GM12878 (cell line): ENCODE measurements at regions not wholly inside any gene's neighbourhood (a gene's known extent, or its start where the extent isn't known, plus 50 kb on each side); places are given as distances from the start of the nearest gene placed in this dataset.

Experiments used
- ATAC-seq: fragments of 200-7000 bp; cut with Tn5 transposase; 3 replicates; pipeline ENCODE4 v1.9.1; 2020; ENCODE audit warnings: mild to moderate bottlenecking, moderate library complexity
- BruUV-seq: library from RNA; stranded (reverse); fragments of 400-500 nt; replicated peaks from 2 replicates; lab custom pipeline; 2021; lab: Mats Ljungman, UMichigan
- CTCF ChIA-PET: fragments of 300-600 bp; sonication (Branson Sonifier 250); formaldehyde crosslinking; extraction: SDS; loops from one replicate; lab custom pipeline; 2021; ENCODE audit warnings: inconsistent platforms; lab: Yijun Ruan, JAX
- POLR2A ChIA-PET: fragments of 350-600 bp; formaldehyde crosslinking; extraction: SDS; loops from one replicate; lab custom pipeline; 2021; ENCODE audit warnings: inconsistent platforms; lab: Charles Lee
- RAD21 ChIA-PET: fragments of 300-600 bp; sonication (Branson Sonifier 250); formaldehyde crosslinking; loops from one replicate; lab custom pipeline; 2023; ENCODE audit warnings: antibody characterized with exemption; ENCODE audit not compliant: unreplicated experiment; lab: Charles Lee
- SMC1A ChIA-PET: fragments of 300-600 bp; sonication (Branson Sonifier 250); formaldehyde crosslinking; loops from one replicate; lab custom pipeline; 2023; ENCODE audit not compliant: unreplicated experiment, uncharacterized antibody; lab: Charles Lee
- DNase-seq: peaks from one replicate; pipeline ENCODE4 v3.0.0-alpha.2; 2011; ENCODE audit warnings: low read depth, low spot score
- FAIRE-seq: peaks from 3 replicates; lab custom pipeline; 2011; peaks lifted over from hg19 to GRCh38; lab: Jason Lieb, UNC
- H2AFZ ChIP-seq: 2 replicates; pipeline ENCODE4 v1.6.0; 2011; ENCODE audit warnings: low read depth, low read length, control low read depth; ENCODE audit not compliant: control insufficient read depth
- H3K27ac ChIP-seq: 2 replicates; pipeline ENCODE4 v1.5.1; 2011; ENCODE audit warnings: control low read depth; ENCODE audit not compliant: control insufficient read depth, insufficient read depth
- H3K27me3 ChIP-seq, 2 experiments: replicated peaks in 1 of 2; 2 replicates each; pipeline versions ENCODE4 v1.6.0 to v1.6.1; 2011; ENCODE audit warnings: low read length in 1 of 2; ENCODE audit not compliant: control insufficient read depth in 2 of 2, insufficient read depth in 2 of 2
- H3K36me3 ChIP-seq, 2 experiments: 2 replicates each; pipeline ENCODE4 v1.5.1; 2011; ENCODE audit warnings: low read length in 1 of 2; ENCODE audit not compliant: control insufficient read depth in 2 of 2, insufficient read depth in 2 of 2
- H3K4me1 ChIP-seq: 2 replicates; pipeline ENCODE4 v1.6.1; 2011; ENCODE audit warnings: mild to moderate bottlenecking, low read length, moderate library complexity, mixed read lengths; ENCODE audit not compliant: control insufficient read depth, insufficient read depth
- H3K4me2 ChIP-seq: 2 replicates; pipeline ENCODE4 v1.6.0; 2011; ENCODE audit warnings: control low read depth; ENCODE audit not compliant: control insufficient read depth, insufficient read depth
- H3K4me3 ChIP-seq: fragments of 200-600 bp; sonication (generic); 2 replicates; pipeline ENCODE4 v1.5.1; 2016
- H3K79me2 ChIP-seq: 2 replicates; pipeline ENCODE4 v1.6.0; 2011; ENCODE audit warnings: low read length; ENCODE audit not compliant: control insufficient read depth, insufficient read depth
- H3K9ac ChIP-seq: 2 replicates; pipeline ENCODE4 v1.8.0; 2011; ENCODE audit warnings: low read length, control low read depth, mixed read lengths; ENCODE audit not compliant: control insufficient read depth, insufficient read depth
- H3K9me3 ChIP-seq: replicated peaks from 3 replicates; pipeline ENCODE4 v1.5.1; 2011; ENCODE audit warnings: mild to moderate bottlenecking, low read length; ENCODE audit not compliant: control insufficient read depth, insufficient read depth
- H4K20me1 ChIP-seq: 2 replicates; pipeline ENCODE4 v1.6.0; 2011; ENCODE audit not compliant: control insufficient read depth, insufficient read depth
- CBX5 ChIP-seq: sonication (generic); IDR thresholded peaks from 2 replicates; pipeline ENCODE4 v1.6.1; 2016; ENCODE audit warnings: low read depth, moderate library complexity, mild to moderate bottlenecking, inconsistent platforms
- CHD2 ChIP-seq: IDR thresholded peaks from 2 replicates; pipeline ENCODE4 v1.6.1; 2011; ENCODE audit warnings: low read depth, low read length, improper control_type of control experiment, borderline replicate concordance
- ETV6 ChIP-seq, 2 experiments: fragments of 450-650 bp in 1 of 2; IDR thresholded peaks in 1 of 2; conservative IDR thresholded peaks in 1 of 2; 2 replicates each; pipeline ENCODE4 v1.6.1; 2014; ENCODE audit warnings: antibody characterized with exemption in 1 of 2, borderline replicate concordance in 1 of 2, low read depth in 1 of 2, mild to moderate bottlenecking in 1 of 2, moderate library complexity in 1 of 2
- GATAD2B ChIP-seq: fragments of 450-650 bp; conservative IDR thresholded peaks from 2 replicates; pipeline ENCODE4 v1.6.1; 2017; ENCODE audit warnings: low read depth, mild to moderate bottlenecking, moderate library complexity
- KLF5 ChIP-seq: fragments of 450-650 bp; IDR thresholded peaks from 2 replicates; pipeline ENCODE4 v1.6.1; 2014; ENCODE audit warnings: mild to moderate bottlenecking; ENCODE audit not compliant: partially characterized antibody
- NFYB ChIP-seq: IDR thresholded peaks from 2 replicates; pipeline ENCODE4 v1.6.1; 2011; ENCODE audit warnings: low read depth, mild to moderate bottlenecking, low read length, improper control_type of control experiment, moderate library complexity; ENCODE audit not compliant: insufficient read depth
- SIN3A ChIP-seq: IDR thresholded peaks from 2 replicates; pipeline ENCODE4 v1.6.1; 2012; ENCODE audit warnings: low read depth, low read length, improper control_type of control experiment
- SMAD5 ChIP-seq: IDR thresholded peaks from 2 replicates; pipeline ENCODE4 v1.6.1; 2016; ENCODE audit warnings: antibody characterized with exemption, low read depth
- TCF12 ChIP-seq: IDR thresholded peaks from 2 replicates; pipeline ENCODE4 v1.6.1; 2011; ENCODE audit warnings: low read depth, mild to moderate bottlenecking, low read length
- ZNF592 ChIP-seq: fragments of 450-650 bp; IDR thresholded peaks from 2 replicates; pipeline ENCODE4 v1.6.1; 2017; ENCODE audit warnings: mild to moderate bottlenecking, moderate library complexity
- ZZZ3 ChIP-seq: IDR thresholded peaks from 2 replicates; pipeline ENCODE4 v1.6.1; 2011; ENCODE audit warnings: low read depth; ENCODE audit not compliant: control insufficient read depth, insufficient read length
- WGBS: methylation state at CpG from one replicate; pipeline ENCODE4 v1.1.6; 2016; ENCODE audit warnings: low lambda C conversion rate; ENCODE audit not compliant: insufficient replicate concordance, insufficient coverage; ENCODE audit errors: missing lambda C conversion rate; 5-methylcytosine and 5-hydroxymethylcytosine counted together
- in situ Hi-C: fragments of 300-500 bp; cut with MboI; formaldehyde crosslinking; loops from 9 replicates; pipeline ENCODE4 v1.14.3; 2018; ENCODE audit warnings: mixed read lengths
- intact Hi-C: fragments of 100-400 bp; cut with micrococcal nuclease; formaldehyde crosslinking; loops from one replicate; pipeline ENCODE4 v1.14.2; 2022; ENCODE audit not compliant: unreplicated experiment

DNA sequence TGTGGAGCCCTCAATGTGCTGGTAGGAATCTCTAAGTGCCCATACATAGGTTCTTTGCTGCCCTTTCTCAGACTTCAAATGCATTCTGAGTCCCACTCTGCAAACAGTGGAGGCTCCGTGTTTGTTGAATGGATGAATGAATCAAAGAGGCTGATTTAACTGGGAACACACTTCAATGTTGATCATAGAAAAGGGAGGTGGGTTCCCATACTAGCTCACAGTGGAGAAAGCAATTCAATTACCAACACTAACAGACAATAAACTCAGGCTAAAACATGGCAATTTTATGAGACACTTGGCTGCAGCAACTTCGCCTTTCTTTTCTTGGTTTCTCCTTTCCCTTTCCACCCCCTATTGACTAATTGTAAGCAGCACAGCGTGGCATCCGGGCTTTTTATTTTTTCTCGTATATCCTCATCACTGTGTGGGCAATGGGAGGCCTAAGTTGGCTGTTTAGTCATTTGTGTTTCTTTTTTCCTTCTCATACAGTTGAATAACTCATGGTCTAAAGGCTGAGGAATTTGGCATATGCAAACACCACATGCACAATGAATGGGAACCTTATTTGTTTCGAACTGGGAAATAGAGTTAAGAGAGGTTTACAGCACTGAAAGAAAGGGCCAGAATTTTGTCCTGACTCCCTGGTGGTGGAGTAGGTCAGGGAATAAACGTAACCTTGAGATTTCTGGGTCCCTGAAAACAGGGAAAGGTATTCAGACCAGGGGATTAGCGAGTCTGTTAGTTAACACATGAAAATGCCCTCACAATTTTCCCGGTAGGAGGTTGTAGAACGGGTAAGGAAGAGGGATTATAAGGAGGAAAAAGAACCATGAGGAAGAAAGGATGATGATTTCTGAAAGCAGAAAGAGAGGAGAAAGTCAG lies 858.5 kb downstream of the KCNMA1 start:
- in situ Hi-C loops (no loop called here), intact Hi-C loops (no loop called here)
- no peak for FAIRE-seq
- H2AFZ ChIP-seq: no peak overlapping the region
- no peaks in the 10 kb centered on the region for H4K20me1 ChIP-seq
- DNase-seq: no peak
- ChIA-PET RAD21 (no interaction called here), CTCF (no interaction called here), POLR2A (no interaction called here), SMC1A (no interaction called here)
- H3K4me2 ChIP-seq: no peak overlapping the region
- no peak for ATAC-seq
- H3K4me3 ChIP-seq: no peak overlapping the region
- no peaks in the 10 kb centered on the region for H3K36me3 ChIP-seq
- no peak overlapping the region for H3K27ac ChIP-seq
- no peaks in the 10 kb centered on the region for H3K4me1 ChIP-seq
- H3K9ac ChIP-seq: no peak overlapping the region
- no peaks in the 10 kb centered on the region for H3K27me3 ChIP-seq
- H3K9me3 ChIP-seq: no peaks in the 10 kb centered on the region; the same call in 2 of the 3 replicates
- TF ChIP-seq SMAD5 (no peak), SIN3A (no peak), TCF12 (no peak), KLF5 (no peak), CHD2 (no peak), ZNF592 (no peak), GATAD2B (no peak), ETV6 (conservative IDR thresholded peaks at IDR 0.05 in 1 of 2, IDR thresholded peaks at IDR 0.05 in 1 of 2; ENCODE audit: borderline replicate concordance in 1 of 2, low read depth in 1 of 2) (no peak), NFYB (no peak), CBX5 (no peak), ZZZ3 (no peak)
- 6% methylated on average over 10 of the region's 10 CpGs for WGBS
- no peaks in the 10 kb centered on the region for H3K79me2 ChIP-seq
- no TSS peak for BruUV-seq
